ENCODE measurements at regions not wholly inside any gene's neighbourhood (a gene's known extent, or its start where the extent isn't known, plus 50 kb on each side); places are given as distances from the start of the nearest gene placed in this dataset.

GRCh38 chr7:10212649-10213048 is 761.0 kb upstream of the PHF14 start:
- no peak overlapping the region for H3K4me3 ChIP-seq (ENCODE audit: low read depth, low read length)
- TF ChIP-seq CTCF (IDR thresholded peaks at IDR 0.05; ENCODE audit: low read depth, low read length), result no peak

GRCh38 chr7:10216462-10216861 is 757.2 kb upstream of the PHF14 start:
- TF ChIP-seq CTCF (IDR thresholded peaks at IDR 0.05; ENCODE audit: low read depth, low read length), result no peak
- no peak overlapping the region for H3K4me3 ChIP-seq (ENCODE audit: low read depth, low read length)

- no peak overlapping the region for H3K4me3 ChIP-seq (ENCODE audit: low read depth, low read length)
- TF ChIP-seq CTCF (IDR thresholded peaks at IDR 0.05; ENCODE audit: low read depth, low read length), result no peak
Measured at GRCh38 chr7:10221084-10221483, 752.6 kb upstream of the PHF14 start.

- TF ChIP-seq CTCF (IDR thresholded peaks at IDR 0.05; ENCODE audit: low read depth, low read length), result no peak
- H3K4me3 ChIP-seq (ENCODE audit: low read depth, low read length), result no peak overlapping the region
Measured at GRCh38 chr7:10222976-10223375, 750.7 kb upstream of the PHF14 start.

- TF ChIP-seq CTCF (IDR thresholded peaks at IDR 0.05; ENCODE audit: low read depth, low read length), result no peak
- no peak overlapping the region for H3K4me3 ChIP-seq (ENCODE audit: low read depth, low read length)
Measured at GRCh38 chr7:10225275-10225674, 748.4 kb upstream of the PHF14 start.

- no peak overlapping the region for H3K4me3 ChIP-seq (ENCODE audit: low read depth, low read length)
Measured at GRCh38 chr7:10237306-10237705, 736.4 kb upstream of the PHF14 start.

GRCh38 chr7:10238641-10239040 is 735.0 kb upstream of the PHF14 start:
- H3K4me3 ChIP-seq (ENCODE audit: low read depth, low read length), result no peak overlapping the region
- TF ChIP-seq CTCF (IDR thresholded peaks at IDR 0.05; ENCODE audit: low read depth, low read length), result no peak

More at GRCh38 chr7:10237306-10237705, 736.4 kb upstream of the PHF14 start:
- TF ChIP-seq CTCF (IDR thresholded peaks at IDR 0.05; ENCODE audit: low read depth, low read length), result no peak
